Jurkat, Clone E6-1 (cell line): ENCODE measurements at regions not wholly inside any gene's neighbourhood (a gene's known extent, or its start where the extent isn't known, plus 50 kb on each side); places are given as distances from the start of the nearest gene placed in this dataset.
A peak's percentile ranks its signal among the peaks of the same experiment; 100 is the strongest.

ENCODE experiments used
- DNase-seq: peaks from one replicate; pipeline ENCODE4 v3.0.0-alpha.2; 2011; ENCODE audit warnings: low read depth, low spot score
- H3K4me3 ChIP-seq: 2 replicates; pipeline ENCODE4 v1.5.1; 2011; ENCODE audit warnings: mild to moderate bottlenecking, low read length, control low read depth, moderate library complexity

DNA sequence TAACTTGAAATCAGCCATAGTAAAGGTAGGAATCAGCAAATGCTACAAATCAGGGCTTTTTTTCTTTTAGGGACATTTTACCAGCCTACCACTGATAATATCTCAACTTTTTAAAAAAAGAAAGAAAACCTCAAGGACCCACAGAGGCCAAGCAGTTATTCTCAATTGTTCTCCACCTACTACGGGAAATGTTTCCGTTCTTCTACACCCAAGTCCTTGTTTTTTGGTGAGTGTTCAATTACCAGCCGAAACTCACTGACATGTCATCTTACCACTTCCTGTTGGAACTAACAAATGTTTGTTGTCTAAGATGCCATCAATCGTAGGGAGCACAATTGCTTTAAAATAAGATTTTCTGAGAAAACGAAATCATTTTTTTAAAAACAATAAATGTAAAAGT lies 50.2 kb upstream of the CDK1 start:
- DNase-seq: peak; percentile 54
- no peak overlapping the region for H3K4me3 ChIP-seq

DNA sequence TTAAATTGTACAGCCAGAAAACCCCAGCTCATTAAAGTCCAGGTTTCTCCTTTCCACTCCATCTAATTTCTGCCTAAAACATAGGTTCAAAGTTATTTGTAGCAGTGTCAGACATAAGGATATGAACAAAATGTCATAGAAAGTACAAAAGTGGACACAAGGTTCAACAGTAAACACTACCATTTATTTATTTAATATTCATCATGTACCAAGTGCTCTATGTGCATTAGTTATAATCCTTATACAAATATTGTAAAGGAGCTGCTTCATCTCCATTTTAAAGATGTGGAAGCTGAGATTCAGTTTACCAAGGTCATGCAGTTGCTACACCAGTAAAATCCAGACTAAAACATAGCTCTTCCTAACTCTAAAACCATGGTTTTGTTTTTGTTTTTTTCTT lies 52.0 kb upstream of the CDK1 start:
- no peak overlapping the region for H3K4me3 ChIP-seq
- DNase-seq: no peak

DNA sequence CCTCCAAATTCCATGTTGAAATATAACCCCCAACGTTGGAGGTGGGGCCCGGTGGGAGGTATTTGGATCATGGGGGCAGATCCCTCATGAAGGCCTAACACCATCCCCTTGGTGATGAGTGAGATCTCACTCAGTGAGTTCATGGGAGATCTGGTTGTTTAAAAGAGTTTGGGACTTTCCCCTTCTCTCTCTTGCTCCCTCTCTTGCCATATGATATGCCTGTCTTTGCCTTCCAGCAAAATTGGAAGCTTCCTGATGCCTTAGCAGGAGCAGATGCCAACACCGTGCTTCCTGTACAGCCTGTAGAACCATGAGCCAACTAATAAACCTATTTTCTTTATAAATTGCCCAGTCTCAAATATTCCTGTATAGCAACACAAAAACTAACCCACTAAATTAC lies 55.7 kb upstream of the CDK1 start:
- no peak for DNase-seq
- no peak overlapping the region for H3K4me3 ChIP-seq

DNA sequence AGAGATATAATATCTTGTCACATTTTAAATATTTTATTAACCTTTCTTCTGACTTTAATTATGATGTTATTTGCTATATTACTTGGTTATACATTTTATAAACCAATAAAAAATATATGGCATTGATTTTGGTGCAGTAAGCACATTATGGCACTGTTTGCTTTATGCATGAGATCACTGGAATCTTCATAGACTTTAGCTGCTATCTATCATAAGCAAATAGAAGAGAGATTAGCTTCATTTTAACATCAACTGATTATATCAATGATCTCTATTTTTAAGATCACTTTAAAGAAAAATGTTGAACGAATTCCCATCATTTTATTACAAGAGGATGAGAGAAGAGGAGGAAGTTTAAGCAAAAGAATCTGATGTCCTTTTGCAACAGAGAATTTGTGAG lies 58.6 kb upstream of the CDK1 start:
- DNase-seq: no peak
- no peak overlapping the region for H3K4me3 ChIP-seq

DNA sequence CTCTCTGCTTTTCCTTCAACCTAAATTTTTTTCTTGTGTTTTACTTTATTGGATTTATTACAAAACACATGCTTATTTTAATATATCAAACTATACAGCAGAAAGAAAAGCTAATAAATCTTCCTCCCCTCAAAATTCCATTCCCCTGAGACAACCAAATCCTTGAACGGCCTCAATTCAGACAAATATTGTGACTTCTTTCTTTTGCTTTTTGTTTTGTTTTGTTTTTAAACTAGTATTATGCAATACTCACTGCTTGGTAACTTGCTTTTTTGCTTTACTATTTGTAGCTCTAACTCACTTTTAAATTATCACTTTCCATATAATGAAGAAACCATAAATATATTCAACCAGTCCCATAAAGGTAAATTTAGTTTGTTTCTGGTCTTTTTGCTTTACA lies 59.4 kb upstream of the CDK1 start:
- DNase-seq: no peak
- H3K4me3 ChIP-seq: no peak overlapping the region

DNA sequence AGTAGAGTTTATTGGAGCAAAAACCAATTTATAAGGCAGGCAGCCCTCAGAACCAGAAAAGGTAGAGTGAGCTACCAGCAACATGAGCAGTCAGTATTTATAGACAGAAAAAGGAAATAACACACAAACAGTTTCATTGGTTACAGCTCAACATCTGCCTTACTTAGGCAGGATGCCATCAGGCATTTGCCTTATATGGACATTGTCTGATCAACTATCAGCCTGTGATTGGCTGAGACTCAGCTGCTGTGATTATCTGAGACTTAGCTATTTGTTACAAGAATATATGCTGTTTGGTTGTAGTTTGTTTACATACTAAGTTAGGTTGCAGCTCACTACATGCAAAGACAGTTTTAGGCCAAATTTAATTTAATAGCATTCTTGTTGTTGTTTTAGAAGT lies 60.4 kb upstream of the CDK1 start:
- no peak overlapping the region for H3K4me3 ChIP-seq
- no peak for DNase-seq

DNA sequence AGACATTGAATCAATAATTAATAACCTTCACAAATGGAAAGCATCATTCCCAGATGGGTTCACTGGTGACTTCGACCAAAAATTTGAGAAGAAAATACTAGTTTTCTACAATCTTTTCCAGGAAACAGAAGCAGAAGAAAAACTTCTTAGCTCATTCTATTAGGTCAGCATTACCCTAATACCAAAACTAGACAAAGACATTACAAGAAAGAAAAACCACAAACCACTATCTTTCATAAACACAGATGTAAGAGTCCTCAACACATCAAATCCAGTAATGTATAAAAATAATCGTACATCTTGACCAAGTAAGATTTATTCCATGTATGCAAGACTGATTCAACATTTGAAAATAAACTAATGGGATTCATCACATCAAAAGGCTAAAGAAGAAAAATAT lies 64.0 kb upstream of the CDK1 start:
- H3K4me3 ChIP-seq: no peak overlapping the region
- no peak for DNase-seq

DNA sequence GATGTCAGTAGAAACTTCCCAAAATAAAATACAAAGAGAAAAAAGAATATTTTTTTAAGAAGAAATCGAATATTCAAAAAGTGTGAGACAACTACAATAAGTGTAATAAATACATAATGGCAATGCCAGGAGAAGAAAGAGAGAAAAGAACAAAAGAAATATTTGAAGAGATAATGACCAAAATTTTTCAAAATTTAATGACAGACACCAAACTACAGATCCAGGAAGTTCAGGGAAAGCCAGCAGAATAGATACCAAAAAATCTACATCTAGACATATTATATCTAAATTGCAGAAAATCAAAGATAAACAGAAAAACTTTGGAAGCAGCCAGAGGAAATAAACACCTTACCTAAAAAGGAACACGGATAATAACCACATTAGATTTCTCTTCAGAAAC lies 66.8 kb upstream of the CDK1 start:
- no peak for DNase-seq
- H3K4me3 ChIP-seq: no peak overlapping the region

DNA sequence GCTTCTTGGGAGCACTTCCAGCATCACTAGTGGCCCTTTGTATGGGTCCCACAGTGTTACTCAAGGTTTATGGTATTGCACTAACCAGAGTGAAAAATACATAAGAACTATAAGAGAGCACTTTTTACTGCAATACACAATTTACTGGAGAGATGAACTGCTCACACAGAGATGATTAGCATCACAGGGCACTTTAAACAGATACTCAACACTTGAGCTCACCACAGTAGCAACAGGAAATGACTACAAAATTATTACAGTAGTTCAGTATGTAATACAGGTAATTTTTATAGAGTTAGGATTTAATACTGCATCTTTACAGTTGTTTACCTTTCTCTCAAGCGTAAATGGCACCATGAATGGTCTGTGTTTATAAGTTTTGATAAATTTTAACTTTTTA lies 68.2 kb upstream of the CDK1 start:
- no peak for DNase-seq
- no peak overlapping the region for H3K4me3 ChIP-seq

DNA sequence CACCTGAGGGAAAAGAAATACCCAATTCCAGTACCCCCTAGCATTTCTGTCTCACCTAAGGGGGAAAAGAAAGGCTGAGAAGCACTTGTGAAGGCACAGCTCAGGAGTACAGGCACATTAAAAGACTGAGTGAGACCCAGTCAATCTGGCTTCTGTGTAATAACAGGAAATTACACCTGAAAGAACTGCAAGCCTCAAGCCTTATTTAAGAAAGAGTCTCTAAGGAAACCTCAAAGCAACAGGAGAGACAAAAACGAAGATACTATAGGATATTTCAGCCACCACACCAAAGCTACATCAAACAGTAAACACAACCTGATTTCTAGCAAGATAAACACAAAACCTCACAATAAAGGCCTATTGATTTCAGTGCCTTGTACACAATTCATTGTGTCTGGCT lies 69.6 kb upstream of the CDK1 start:
- no peak for DNase-seq
- H3K4me3 ChIP-seq: no peak overlapping the region

DNA sequence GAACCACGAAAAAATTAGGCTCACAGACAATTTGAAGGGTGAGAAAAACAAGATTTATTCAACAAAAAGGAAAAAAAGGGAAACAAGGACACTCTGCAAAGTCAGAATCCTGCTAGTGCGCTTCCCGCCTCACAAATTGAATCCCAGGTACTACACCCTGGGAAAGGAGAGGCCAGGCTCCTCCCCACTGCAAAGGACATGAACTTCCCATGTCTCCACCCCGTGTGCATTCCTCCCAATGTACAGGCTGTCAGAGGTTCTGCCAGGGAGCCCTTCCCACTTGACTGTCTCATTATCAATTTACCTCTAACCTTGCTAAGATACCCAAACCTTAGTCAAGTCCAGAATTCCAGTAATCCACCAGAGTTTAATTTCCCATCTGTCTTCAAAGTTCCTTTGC lies 70.4 kb upstream of the CDK1 start:
- no peak for DNase-seq
- no peak overlapping the region for H3K4me3 ChIP-seq

DNA sequence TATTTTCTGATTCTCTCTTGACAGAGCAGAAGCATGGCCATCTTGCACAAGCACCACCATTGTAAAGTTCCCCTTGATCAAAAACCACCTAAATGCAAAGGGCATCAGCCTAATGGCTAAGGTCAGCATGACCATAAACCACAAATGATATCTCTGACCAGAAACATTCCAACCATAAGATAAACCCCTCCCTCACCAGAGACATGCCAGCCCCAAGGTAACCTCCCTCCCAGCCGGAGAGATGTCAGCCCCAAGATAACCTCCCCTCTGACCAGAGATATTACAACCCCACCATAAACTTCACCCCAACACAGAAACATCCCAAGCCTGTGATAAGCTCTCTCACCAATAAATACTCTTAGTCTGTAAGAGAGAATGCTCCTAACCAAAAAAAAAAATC lies 72.1 kb upstream of the CDK1 start:
- DNase-seq: no peak
- no peak overlapping the region for H3K4me3 ChIP-seq

DNA sequence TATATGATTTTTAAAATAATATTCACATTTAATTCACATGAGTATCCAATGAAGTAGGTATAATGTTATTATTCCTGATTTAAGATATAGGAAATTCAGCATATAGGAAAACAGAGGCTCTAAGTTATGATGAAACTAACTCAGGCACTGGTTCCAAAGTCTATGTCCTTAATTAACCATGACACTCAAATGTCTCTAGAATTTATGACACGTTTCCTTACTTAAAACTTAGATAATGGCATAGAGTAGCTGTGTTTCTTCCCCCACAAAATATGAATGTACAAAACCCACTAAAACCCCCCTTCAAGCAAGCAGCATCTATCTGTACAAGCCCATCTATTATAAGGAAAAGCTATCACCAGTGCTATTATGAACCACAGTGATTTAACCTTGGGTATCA lies 72.9 kb upstream of the CDK1 start:
- DNase-seq: no peak
- H3K4me3 ChIP-seq: no peak overlapping the region

DNA sequence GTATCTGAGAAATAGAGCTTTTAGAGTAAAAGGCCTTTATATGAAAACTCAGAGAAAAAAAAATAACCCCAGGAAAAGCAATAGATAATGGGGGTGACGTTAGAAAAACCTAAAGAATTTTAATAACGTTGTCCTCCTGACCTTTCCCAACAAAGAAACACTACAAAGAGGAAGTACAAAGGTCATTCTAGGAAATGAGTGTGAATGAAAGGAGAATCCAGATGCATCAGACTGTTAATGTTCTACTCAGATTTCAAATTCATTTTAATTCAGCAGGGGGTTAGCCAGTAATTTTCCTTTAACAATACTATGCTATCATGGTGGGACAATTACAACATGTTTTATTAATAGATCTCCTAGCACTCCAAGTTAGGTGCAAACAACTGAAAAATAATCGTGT lies 73.8 kb upstream of the CDK1 start:
- DNase-seq: no peak
- H3K4me3 ChIP-seq: no peak overlapping the region

DNA sequence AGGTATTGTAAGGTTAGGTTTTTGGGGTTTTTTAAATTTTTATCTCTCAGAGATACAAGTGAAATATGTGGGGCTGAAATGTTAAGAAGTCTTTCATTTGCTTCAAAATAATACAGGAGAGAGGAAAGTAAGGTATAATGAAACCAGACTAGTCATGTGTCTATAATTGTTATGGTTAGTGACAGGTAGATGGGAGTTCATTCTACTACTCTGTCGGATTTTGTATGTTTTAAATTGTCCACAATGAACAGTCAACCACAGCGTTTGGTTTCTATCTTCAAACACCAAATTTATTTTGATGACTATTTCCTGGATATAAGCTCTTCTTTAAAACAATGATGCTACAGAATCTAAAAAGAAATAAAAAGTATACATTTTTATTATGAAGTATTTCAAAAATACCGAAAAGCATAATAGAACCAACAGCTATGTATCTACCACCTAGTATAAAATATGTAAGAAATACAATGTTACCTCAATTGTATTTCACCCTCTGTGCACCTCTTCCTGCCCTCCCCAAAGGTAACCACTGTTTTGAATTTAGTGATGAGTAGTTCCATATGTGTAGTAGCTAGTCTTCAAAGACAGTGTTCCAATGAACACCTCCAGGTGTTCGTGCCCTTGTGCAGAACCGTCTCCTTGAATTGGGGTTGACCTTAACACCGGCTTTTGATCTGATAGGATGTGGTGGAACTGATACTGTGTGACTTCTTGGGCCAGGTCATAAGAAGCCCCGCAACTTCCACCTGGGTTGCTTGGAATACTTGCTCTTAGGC lies 74.8 kb upstream of the CDK1 start:
- H3K4me3 ChIP-seq: no peak overlapping the region

DNA sequence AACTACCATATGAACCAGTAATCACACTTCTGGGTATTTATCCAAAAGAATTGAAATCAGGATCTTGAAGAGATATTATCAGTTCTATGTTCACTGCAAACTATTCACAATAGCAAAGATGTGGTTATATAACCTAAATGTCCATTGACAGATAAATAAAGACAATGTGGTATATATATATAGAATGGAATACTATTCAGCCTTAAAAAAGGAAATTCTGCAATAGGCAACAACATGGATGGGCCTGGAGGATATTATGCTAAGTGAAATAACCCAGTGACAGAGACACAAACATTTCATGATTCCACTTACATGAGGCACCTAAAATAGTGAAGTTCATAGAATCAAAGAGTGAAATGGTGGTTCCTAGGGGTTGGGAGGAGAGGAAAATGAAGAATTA lies 90.6 kb upstream of the CDK1 start:
- no peak overlapping the region for H3K4me3 ChIP-seq
- no peak for DNase-seq

More for the DNA sequence above, 74.8 kb upstream of the CDK1 start:
- DNase-seq: no peak

DNA sequence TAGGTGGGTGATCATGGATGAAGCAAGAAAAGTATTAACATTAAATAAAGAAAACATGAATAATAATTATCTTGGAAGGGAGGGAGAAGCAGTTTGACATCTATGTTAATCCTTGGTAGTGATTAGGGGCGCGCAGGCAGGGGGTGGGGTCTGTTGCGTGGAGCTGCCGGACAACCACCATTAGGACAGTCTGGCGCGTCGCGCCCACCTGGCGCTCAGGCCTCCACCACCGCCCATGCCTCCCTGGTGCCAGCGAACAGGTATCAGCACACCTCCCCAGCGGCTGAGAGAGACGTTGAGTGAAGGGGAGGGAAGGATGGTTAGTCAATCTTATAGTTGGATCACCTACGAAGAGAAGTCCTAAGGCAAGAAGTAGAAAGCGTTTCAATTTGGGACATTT lies 94.2 kb upstream of the CDK1 start:
- DNase-seq: no peak
- H3K4me3 ChIP-seq: no peak overlapping the region

DNA sequence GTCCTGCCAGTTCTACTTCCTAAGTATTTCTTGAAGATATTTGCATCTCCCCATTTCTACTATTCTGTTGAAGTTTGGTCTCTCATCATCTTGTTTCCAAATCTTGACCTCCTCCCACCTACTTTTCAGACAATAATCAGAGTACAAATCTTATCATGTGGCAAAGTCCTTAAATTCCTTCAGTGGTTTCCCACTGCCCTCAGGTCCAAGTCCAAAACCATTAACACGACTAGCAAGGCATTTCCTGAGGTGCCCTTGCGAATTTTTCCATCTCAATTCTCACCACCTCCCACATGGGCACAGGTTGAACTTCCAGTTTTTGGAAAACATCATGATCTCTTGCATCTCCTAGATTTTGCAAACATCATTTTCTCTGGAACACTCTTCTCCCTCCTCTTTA lies 97.2 kb upstream of the CDK1 start:
- no peak overlapping the region for H3K4me3 ChIP-seq
- DNase-seq: no peak

DNA sequence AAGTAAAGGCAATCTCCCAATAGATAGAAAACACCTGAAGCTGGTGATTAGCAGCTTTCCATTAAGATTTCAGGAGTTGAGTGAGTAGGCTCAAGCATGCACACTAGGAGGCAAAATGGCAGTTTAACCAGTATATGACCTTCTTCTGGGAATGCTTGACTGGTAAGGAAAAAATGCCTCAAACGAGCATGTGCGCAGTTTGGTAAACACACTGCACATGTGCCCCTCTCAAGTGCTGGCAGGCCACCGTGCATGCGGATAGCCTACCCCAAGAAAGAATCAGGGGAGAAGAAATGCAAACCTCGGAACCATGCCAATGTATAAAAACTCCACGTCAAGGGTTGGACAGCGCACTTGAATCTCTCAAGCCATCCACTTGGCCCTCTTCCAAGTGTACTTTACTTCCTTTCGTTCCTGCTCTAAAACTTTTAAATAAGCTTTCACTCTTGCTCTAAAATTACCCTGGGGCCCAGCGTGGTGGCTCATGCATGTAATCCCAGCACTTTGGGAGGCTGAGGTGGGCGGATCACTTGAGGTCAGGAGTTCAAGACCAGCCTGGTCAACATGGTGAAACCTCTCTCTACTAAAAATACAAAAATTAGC lies 98.8 kb upstream of the CDK1 start:
- DNase-seq: no peak
- no peak overlapping the region for H3K4me3 ChIP-seq

DNA sequence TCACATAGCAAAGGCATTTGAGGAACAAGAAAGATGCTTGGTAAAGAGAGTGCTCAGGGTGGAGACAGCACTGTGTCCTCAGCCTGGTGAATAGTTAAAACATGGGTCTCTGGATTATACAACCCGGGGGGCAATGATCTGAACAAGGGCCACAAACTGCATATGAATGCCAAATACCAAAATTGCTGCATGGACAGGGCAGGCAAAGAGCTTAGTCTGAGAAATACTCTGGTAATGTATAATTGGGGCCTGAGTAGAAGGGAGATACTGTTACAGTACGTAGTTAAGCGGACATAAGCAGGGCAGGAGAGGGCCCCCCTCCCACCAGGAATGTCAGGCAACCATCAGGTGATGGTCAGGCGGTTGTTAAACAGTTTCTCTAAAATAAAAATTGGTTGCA lies 99.3 kb upstream of the CDK1 start:
- no peak overlapping the region for H3K4me3 ChIP-seq
- DNase-seq: no peak

DNA sequence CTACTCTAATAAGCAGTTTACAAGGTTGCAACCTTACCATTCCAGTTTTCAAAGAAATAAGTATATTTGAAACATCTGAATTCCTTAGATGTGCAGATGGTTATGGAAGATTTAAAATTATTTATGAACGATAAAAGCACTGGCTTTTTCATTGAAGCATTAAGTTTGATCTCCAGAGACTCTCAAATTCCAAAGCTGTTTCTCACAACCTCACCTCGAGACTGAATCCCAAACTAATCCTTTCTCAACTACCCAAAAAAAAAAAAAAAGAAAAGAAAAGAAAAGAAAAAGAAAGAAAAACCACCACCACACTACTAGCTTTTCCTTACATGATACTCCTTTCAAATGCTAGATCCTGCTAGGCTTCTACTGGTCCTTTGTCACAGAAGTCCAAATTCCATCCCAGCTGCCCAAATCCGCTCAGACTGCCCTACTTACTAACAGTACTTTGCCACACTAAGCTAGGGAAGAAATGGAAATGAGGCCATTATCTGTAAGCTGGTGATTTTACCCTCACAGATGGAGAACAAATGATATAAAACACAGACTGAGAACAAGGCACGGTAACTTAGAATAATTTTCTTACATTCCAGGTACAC lies 100.6 kb upstream of the CDK1 start:
- DNase-seq: no peak
- no peak overlapping the region for H3K4me3 ChIP-seq
